Liver (tissue), 3 donors: ENCODE measurements at regions not wholly inside any gene's neighbourhood (a gene's known extent, or its start where the extent isn't known, plus 50 kb on each side); places are given as distances from the start of the nearest gene placed in this dataset.

ENCODE experiments used
- JUND ChIP-seq, 2 donors: IDR thresholded peaks; 2 replicates each; pipeline ENCODE4 v1.6.1; 2016; ENCODE audit warnings: antibody characterized with exemption in 2 of 2
- YY1 ChIP-seq: IDR thresholded peaks from 2 replicates; pipeline ENCODE4 v1.6.1; 2016; ENCODE audit warnings: antibody characterized with exemption, mild to moderate bottlenecking
- TF ChIP-seq, protein P1 (sequence below): fragments of 150-350 bp; IDR thresholded peaks from 2 replicates; pipeline ENCODE4 v1.5.1; 2017; ENCODE audit warnings: improper control_type of control experiment, low read depth, low read length; ENCODE audit not compliant: missing input control
- donor health status: healthy.
- donor health status: healthy.

- TF ChIP-seq, protein P1, sequence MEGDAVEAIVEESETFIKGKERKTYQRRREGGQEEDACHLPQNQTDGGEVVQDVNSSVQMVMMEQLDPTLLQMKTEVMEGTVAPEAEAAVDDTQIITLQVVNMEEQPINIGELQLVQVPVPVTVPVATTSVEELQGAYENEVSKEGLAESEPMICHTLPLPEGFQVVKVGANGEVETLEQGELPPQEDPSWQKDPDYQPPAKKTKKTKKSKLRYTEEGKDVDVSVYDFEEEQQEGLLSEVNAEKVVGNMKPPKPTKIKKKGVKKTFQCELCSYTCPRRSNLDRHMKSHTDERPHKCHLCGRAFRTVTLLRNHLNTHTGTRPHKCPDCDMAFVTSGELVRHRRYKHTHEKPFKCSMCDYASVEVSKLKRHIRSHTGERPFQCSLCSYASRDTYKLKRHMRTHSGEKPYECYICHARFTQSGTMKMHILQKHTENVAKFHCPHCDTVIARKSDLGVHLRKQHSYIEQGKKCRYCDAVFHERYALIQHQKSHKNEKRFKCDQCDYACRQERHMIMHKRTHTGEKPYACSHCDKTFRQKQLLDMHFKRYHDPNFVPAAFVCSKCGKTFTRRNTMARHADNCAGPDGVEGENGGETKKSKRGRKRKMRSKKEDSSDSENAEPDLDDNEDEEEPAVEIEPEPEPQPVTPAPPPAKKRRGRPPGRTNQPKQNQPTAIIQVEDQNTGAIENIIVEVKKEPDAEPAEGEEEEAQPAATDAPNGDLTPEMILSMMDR, result no peak
- TF ChIP-seq JUND (IDR thresholded peaks at IDR 0.05), result no peak
- no peak for TF ChIP-seq YY1
These were observed 683.1 kb downstream of the LTN1 start for GRCh38 chr21:28309596-28309995.
